OCI-LY7 (cell line): ENCODE measurements at regions not wholly inside any gene's neighbourhood (a gene's known extent, or its start where the extent isn't known, plus 50 kb on each side); places are given as distances from the start of the nearest gene placed in this dataset.

ENCODE experiments used
- EZH2phosphoT487 ChIP-seq: fragments of 200-600 bp; sonication (generic); IDR thresholded peaks from 2 replicates; pipeline ENCODE4 v1.6.1; 2018; ENCODE audit warnings: low read depth, borderline replicate concordance, mild to moderate bottlenecking, mixed run types, antibody characterized with exemption, low read length, moderate library complexity, mixed read lengths
- TF ChIP-seq, protein P1 (sequence below): fragments of 200-600 bp; sonication (generic); conservative IDR thresholded peaks from 2 replicates; pipeline ENCODE4 v1.5.1; 2014; ENCODE audit warnings: mild to moderate bottlenecking, antibody characterized with exemption, low read length, moderate library complexity, mixed read lengths

DNA sequence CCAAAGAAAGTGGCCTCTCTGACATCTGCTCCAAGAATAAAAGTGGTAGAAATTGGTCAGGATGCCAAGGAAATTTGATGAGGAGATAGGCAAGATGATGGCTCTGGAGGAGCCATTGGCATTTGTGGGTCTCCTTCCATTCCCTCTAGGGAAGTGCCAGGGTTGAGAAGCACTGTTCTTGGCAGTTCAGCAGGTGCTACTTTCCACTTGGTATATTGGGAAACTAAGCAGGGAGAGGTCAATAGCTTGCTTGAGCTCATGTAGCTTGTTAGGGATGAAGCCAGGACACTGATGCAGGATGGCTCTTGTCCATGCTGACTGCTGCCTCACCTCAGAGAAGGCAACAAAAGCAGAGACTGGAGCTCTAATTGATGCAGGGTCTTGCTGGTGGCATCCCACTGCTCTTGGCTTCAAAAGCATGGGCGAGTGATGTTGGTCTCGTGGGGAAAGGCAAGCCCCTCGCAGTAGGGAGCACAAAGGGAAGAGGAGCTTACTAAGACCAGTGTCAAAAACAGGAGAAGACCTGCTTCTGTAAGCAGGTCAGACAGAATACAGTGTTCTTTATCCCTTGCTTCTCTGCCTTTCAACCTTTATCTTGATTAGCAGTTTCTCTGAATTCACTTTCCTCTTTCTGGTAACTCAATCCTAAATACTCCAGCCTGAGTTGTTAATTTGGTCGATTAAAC is 73.1 kb upstream of the RIPOR2 start:
- TF ChIP-seq, protein P1, sequence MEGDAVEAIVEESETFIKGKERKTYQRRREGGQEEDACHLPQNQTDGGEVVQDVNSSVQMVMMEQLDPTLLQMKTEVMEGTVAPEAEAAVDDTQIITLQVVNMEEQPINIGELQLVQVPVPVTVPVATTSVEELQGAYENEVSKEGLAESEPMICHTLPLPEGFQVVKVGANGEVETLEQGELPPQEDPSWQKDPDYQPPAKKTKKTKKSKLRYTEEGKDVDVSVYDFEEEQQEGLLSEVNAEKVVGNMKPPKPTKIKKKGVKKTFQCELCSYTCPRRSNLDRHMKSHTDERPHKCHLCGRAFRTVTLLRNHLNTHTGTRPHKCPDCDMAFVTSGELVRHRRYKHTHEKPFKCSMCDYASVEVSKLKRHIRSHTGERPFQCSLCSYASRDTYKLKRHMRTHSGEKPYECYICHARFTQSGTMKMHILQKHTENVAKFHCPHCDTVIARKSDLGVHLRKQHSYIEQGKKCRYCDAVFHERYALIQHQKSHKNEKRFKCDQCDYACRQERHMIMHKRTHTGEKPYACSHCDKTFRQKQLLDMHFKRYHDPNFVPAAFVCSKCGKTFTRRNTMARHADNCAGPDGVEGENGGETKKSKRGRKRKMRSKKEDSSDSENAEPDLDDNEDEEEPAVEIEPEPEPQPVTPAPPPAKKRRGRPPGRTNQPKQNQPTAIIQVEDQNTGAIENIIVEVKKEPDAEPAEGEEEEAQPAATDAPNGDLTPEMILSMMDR, result no peak
- no peak for TF ChIP-seq EZH2phosphoT487
